Spleen (tissue), 7 donors: ENCODE measurements at regions not wholly inside any gene's neighbourhood (a gene's known extent, or its start where the extent isn't known, plus 50 kb on each side); places are given as distances from the start of the nearest gene placed in this dataset.

Source experiments
- POLR2A ChIP-seq, 3 donors: fragments of 450-650 bp; IDR thresholded peaks; one replicate each; pipeline ENCODE4 v1.5.1; 2017; ENCODE audit warnings: antibody characterized with exemption in 3 of 3, mild to moderate bottlenecking in 1 of 3
- TF ChIP-seq, protein P1 (sequence below), 11 experiments: fragments of 200-600 bp in 7 of 11; fragments of 450-650 bp in 4 of 11; sonication (generic) in 4 of 11; IDR thresholded peaks in 8 of 11; conservative IDR thresholded peaks in 3 of 11; 1 replicate in 7 of 11; 2 replicates in 4 of 11; pipeline versions ENCODE4 v1.4.0 to v1.8.0; 2016 to 2021; ENCODE audit warnings: antibody characterized with exemption in 11 of 11, inconsistent platforms in 4 of 11, mild to moderate bottlenecking in 1 of 11
- donor health status: DM: no; HTN: no; CAD: no; lungs with moderate emphysema.
- donor health status: DM: no; HTN: no; CAD: no.
- donor health status: DM: no; HTN: no; CAD: no.

DNA sequence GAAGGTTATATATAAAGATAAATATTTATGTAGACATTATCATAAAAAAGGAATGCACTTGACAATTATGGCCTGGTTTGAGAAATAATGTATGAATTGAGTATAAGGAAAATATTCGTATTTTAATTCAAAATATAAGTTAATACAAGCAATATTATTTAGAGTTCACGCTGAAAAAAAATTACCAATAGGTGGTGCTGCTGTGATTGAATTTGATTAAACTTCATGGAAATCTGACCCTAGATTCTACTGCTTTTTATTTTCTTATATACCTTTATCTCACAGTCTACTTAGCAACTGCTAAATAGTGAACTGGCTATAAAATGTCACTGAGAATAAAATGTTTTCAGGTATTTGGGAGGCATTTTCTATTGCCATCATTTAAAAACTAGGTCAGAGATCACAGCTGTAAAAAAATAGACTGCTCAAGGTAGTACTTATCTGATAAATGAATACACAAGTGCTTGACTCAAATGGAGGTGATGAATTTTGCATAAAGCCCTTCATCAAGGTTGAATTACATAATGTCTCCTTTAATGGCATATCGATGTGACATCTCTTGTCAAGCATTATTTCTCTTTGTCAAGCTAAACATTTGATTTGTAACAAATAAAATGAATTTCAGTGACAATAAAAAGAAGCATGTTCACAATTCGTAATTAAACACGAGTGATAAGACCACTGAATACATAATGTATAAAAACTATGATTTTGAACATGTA, 1638.8 kb upstream of the PCDH7 start:
- TF ChIP-seq POLR2A (IDR thresholded peaks at IDR 0.05), result no peak
- TF ChIP-seq, protein P1, sequence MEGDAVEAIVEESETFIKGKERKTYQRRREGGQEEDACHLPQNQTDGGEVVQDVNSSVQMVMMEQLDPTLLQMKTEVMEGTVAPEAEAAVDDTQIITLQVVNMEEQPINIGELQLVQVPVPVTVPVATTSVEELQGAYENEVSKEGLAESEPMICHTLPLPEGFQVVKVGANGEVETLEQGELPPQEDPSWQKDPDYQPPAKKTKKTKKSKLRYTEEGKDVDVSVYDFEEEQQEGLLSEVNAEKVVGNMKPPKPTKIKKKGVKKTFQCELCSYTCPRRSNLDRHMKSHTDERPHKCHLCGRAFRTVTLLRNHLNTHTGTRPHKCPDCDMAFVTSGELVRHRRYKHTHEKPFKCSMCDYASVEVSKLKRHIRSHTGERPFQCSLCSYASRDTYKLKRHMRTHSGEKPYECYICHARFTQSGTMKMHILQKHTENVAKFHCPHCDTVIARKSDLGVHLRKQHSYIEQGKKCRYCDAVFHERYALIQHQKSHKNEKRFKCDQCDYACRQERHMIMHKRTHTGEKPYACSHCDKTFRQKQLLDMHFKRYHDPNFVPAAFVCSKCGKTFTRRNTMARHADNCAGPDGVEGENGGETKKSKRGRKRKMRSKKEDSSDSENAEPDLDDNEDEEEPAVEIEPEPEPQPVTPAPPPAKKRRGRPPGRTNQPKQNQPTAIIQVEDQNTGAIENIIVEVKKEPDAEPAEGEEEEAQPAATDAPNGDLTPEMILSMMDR (IDR thresholded peaks at IDR 0.05 in 8 of 11, conservative IDR thresholded peaks at IDR 0.05 in 3 of 11), result no peak
